HepG2 (cell line): ENCODE measurements at regions not wholly inside any gene's neighbourhood (a gene's known extent, or its start where the extent isn't known, plus 50 kb on each side); places are given as distances from the start of the nearest gene placed in this dataset.

Source experiments
- ATAC-seq: fragments of 200-7000 bp; cut with Tn5 transposase; 3 replicates; pipeline ENCODE4 v1.9.1; 2020; ENCODE audit warnings: mild to moderate bottlenecking, moderate library complexity
- BruUV-seq: library from RNA; stranded (reverse); fragments of 400-500 nt; replicated peaks from 2 replicates; lab custom pipeline; 2021; lab: Mats Ljungman, UMichigan
- CTCF ChIA-PET: fragments of 300-600 bp; formaldehyde crosslinking; extraction: SDS; loops from one replicate; lab custom pipeline; 2021; ENCODE audit warnings: low total read pairs, inconsistent platforms, low intra/inter-chr PET ratio; lab: Yijun Ruan, JAX
- POLR2A ChIA-PET: fragments of 350-600 bp; sonication (Branson Sonifier 250); formaldehyde crosslinking; loops from one replicate; lab custom pipeline; 2020; ENCODE audit warnings: antibody characterized with exemption, inconsistent platforms; lab: Yijun Ruan, JAX
- DNase-seq: peaks from one replicate; pipeline ENCODE4 v3.0.0-alpha.2; 2015; ENCODE audit warnings: low spot score
- FAIRE-seq: peaks from 3 replicates; lab custom pipeline; 2011; peaks lifted over from hg19 to GRCh38; lab: Jason Lieb, UNC
- H2AFZ ChIP-seq: one replicate; pipeline ENCODE4 v1.6.1; 2011; ENCODE audit warnings: low read length, inconsistent platforms
- H3K27ac ChIP-seq: fragments of 300-600 bp; 3 replicates; pipeline ENCODE4 v1.8.0; 2011; ENCODE audit warnings: mixed run types, mild to moderate bottlenecking, mixed read lengths, low read length, inconsistent platforms; ENCODE audit not compliant: insufficient read depth; ENCODE audit errors: extremely low read length
- H3K27me3 ChIP-seq, 2 experiments: fragments of 200-600 bp in 1 of 2; 2 replicates in 1 of 2; 3 replicates in 1 of 2; pipeline versions ENCODE4 v1.6.0 to v1.8.0; 2011; ENCODE audit warnings: low read length in 2 of 2, mild to moderate bottlenecking in 2 of 2, moderate library complexity in 2 of 2, inconsistent platforms in 1 of 2; ENCODE audit not compliant: insufficient read depth in 2 of 2, control insufficient read depth in 1 of 2
- H3K36me3 ChIP-seq, 2 experiments: fragments of 200-600 bp in 1 of 2; replicated peaks in 1 of 2; 2 replicates in 1 of 2; 3 replicates in 1 of 2; pipeline versions ENCODE4 v1.5.1 to v1.8.0; 2011; ENCODE audit warnings: low read length in 2 of 2, inconsistent platforms in 1 of 2; ENCODE audit not compliant: insufficient read depth in 2 of 2, control insufficient read depth in 1 of 2
- H3K4me1 ChIP-seq: 2 replicates; pipeline ENCODE4 v1.5.1; 2012; ENCODE audit warnings: low read length, inconsistent platforms; ENCODE audit not compliant: insufficient read depth
- H3K4me2 ChIP-seq: 2 replicates; pipeline ENCODE4 v1.6.0; 2011; ENCODE audit warnings: low read depth, low read length, inconsistent platforms
- H3K4me3 ChIP-seq, 3 experiments: fragments of 200-600 bp in 1 of 3; sonication (generic), shearing (Covaris generic) in 1 of 3; replicated peaks in 1 of 3; 2 replicates each; pipeline ENCODE4 v1.5.1; 2011 to 2016; ENCODE audit warnings: low read length in 3 of 3, inconsistent platforms in 2 of 3, low read depth in 2 of 3, mild to moderate bottlenecking in 2 of 3, control low read depth in 1 of 3, mixed read lengths in 1 of 3; ENCODE audit not compliant: insufficient read depth in 1 of 3
- H3K79me2 ChIP-seq: one replicate; pipeline ENCODE4 v1.6.1; 2011; ENCODE audit warnings: low read length, inconsistent platforms; ENCODE audit not compliant: insufficient read depth
- H3K9ac ChIP-seq: 2 replicates; pipeline ENCODE4 v1.6.0; 2011; ENCODE audit warnings: mild to moderate bottlenecking, low read depth, low read length, inconsistent platforms; ENCODE audit not compliant: insufficient read depth
- H3K9me3 ChIP-seq: 2 replicates; pipeline ENCODE4 v1.5.1; 2012; ENCODE audit warnings: mild to moderate bottlenecking, low read length
- H4K20me1 ChIP-seq: 2 replicates; pipeline ENCODE4 v1.6.0; 2011; ENCODE audit warnings: inconsistent platforms, mild to moderate bottlenecking, low read length, moderate library complexity; ENCODE audit not compliant: insufficient read depth
- KDM1A ChIP-seq: IDR thresholded peaks from 2 replicates; pipeline ENCODE4 v1.6.1; 2016; ENCODE audit warnings: missing compliant biosample characterization
- MAZ ChIP-seq, 2 experiments: sonication (generic) in 1 of 2; formaldehyde crosslinking in 1 of 2; IDR thresholded peaks; 2 replicates each; pipeline versions ENCODE4 v1.5.0 to v1.6.1; 2012 to 2020; ENCODE audit warnings: low read depth in 2 of 2, mild to moderate bottlenecking in 2 of 2, borderline replicate concordance in 1 of 2, improper control_type of control experiment in 1 of 2, low read length in 1 of 2, missing genetic modification reagents in 1 of 2, moderate library complexity in 1 of 2
- MZF1 ChIP-seq: sonication (generic); formaldehyde crosslinking; IDR thresholded peaks from 2 replicates; pipeline ENCODE4 v1.8.1; 2023; ENCODE audit warnings: mild to moderate bottlenecking, missing genetic modification reagents, borderline replicate concordance
- POLR2G ChIP-seq: fragments of 200-400 bp; formaldehyde crosslinking; IDR thresholded peaks from 2 replicates; pipeline ENCODE4 v1.6.1; 2018; ENCODE audit warnings: mild to moderate bottlenecking, low read depth, low read length, moderate library complexity
- SOX5 ChIP-seq: IDR thresholded peaks from 2 replicates; pipeline ENCODE4 v1.6.1; 2016; ENCODE audit warnings: borderline replicate concordance
- SOX6 ChIP-seq, 2 experiments: fragments of 450-650 bp in 1 of 2; sonication (generic) in 1 of 2; formaldehyde crosslinking in 1 of 2; IDR thresholded peaks; 2 replicates each; pipeline versions ENCODE4 v1.4.0 to v1.6.1; 2017 to 2020; ENCODE audit warnings: antibody characterized with exemption in 1 of 2, mild to moderate bottlenecking in 1 of 2, missing genetic modification reagents in 1 of 2
- ZNF382 ChIP-seq: sonication (generic); formaldehyde crosslinking; IDR thresholded peaks from 2 replicates; pipeline ENCODE4 v1.5.0; 2020; ENCODE audit warnings: missing genetic modification reagents, mild to moderate bottlenecking, borderline replicate concordance
- ZNF552 ChIP-seq: sonication (generic); formaldehyde crosslinking; IDR thresholded peaks from 2 replicates; pipeline ENCODE4 v1.9.0; 2022; ENCODE audit warnings: missing genetic modification reagents, mild to moderate bottlenecking, borderline replicate concordance
- ZNF720 ChIP-seq: sonication (generic); formaldehyde crosslinking; IDR thresholded peaks from 2 replicates; pipeline ENCODE4 v1.4.0; 2020; ENCODE audit warnings: missing genetic modification reagents
- ZNF75D ChIP-seq: sonication (generic); formaldehyde crosslinking; IDR thresholded peaks from 2 replicates; pipeline ENCODE4 v1.8.1; 2023; ENCODE audit warnings: missing genetic modification reagents, mild to moderate bottlenecking, borderline replicate concordance
- ZNF83 ChIP-seq: sonication (generic); formaldehyde crosslinking; IDR thresholded peaks from 2 replicates; pipeline ENCODE4 v1.4.0; 2020; ENCODE audit warnings: missing genetic modification reagents, mild to moderate bottlenecking, borderline replicate concordance
- WGBS: methylation state at CpG from one replicate; pipeline ENCODE4 v1.1.6; 2017; ENCODE audit warnings: low lambda C conversion rate; 5-methylcytosine and 5-hydroxymethylcytosine counted together
- in situ Hi-C: cut with HindIII; loops from 2 replicates; pipeline ENCODE4 v1.10.0; 2017; ENCODE audit warnings: low pct_unique_long_range_greater_than_20kb; ENCODE audit not compliant: extremely low pct_ligation_motif_present
- intact Hi-C: fragments of 100-400 bp; cut with micrococcal nuclease; formaldehyde crosslinking; loops from one replicate; pipeline ENCODE4 v1.10.0; 2022; ENCODE audit not compliant: unreplicated experiment
- TF ChIP-seq, protein P1 (sequence below): sonication (generic); formaldehyde crosslinking; IDR thresholded peaks from 2 replicates; pipeline ENCODE4 v1.4.0; 2020; ENCODE audit warnings: missing genetic modification reagents
- TF ChIP-seq, protein P2 (sequence below), 2 experiments: sonication (generic) in 1 of 2; formaldehyde crosslinking in 1 of 2; IDR thresholded peaks; 2 replicates each; pipeline versions ENCODE4 v1.6.1 to v1.9.0; 2014 to 2022; ENCODE audit warnings: antibody characterized with exemption in 1 of 2, borderline replicate concordance in 1 of 2, inconsistent platforms in 1 of 2, low read depth in 1 of 2, missing genetic modification reagents in 1 of 2

DNA sequence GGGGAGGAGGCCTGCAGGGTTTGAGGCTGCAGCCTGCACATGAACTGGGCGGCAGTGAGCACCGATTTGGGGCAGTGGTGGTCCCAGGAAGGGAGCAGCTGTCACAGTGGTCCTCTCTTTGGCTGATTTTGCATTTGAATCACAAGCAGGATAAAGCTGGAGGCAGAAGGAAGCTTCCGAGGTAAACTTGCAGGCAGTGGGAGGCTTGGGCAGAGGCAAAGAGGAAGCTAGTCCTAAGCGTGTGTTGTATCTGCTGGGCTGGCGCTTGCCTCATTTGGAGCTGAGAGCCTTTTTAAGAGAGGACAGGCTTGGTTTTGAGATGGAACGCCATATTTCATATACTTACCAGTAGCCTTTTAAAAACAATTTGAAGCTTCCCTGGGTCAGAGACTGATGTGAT lies 177.2 kb upstream of the PODXL start:
- no peak overlapping the region for H3K4me3 ChIP-seq
- H3K79me2 ChIP-seq: no peaks in the 10 kb centered on the region
- H2AFZ ChIP-seq: no peak overlapping the region
- BruUV-seq: no TSS peak
- H4K20me1 ChIP-seq: no peaks in the 10 kb centered on the region
- H3K27me3 ChIP-seq: peaks cover 2 to 23% of the 10 kb centered on the region in 2 experiments; a peak in 3 of 5 replicates
- ATAC-seq: no peak
- in situ Hi-C loops: no loop called here
- WGBS: 15% methylated on average over 6 of the region's 6 CpGs
- no peak overlapping the region for H3K9ac ChIP-seq
- no peak overlapping the region for H3K27ac ChIP-seq
- no peaks in the 10 kb centered on the region for H3K4me1 ChIP-seq
- POLR2A ChIA-PET: no interaction called here
- no peaks in the 10 kb centered on the region for H3K36me3 ChIP-seq
- no peak overlapping the region for H3K4me2 ChIP-seq
- CTCF ChIA-PET: no interaction called here
- intact Hi-C loops: no loop called here
- DNase-seq: no peak
- no peaks in the 10 kb centered on the region for H3K9me3 ChIP-seq
- no peak for FAIRE-seq
- TF ChIP-seq ZNF75D (CRISPR knock-in tag) (no peak), ZNF382 (CRISPR knock-in tag) (no peak), POLR2G (no peak), MZF1 (CRISPR knock-in tag) (no peak), ZNF720 (CRISPR knock-in tag) (no peak), SOX5 (CRISPR knock-in tag) (no peak), ZNF83 (CRISPR knock-in tag) (no peak), MAZ (IDR thresholded peaks at IDR 0.05; ENCODE audit: borderline replicate concordance, low read depth, low read length) (no peak), MAZ (CRISPR knock-in tag; IDR thresholded peaks at IDR 0.05; ENCODE audit: low read depth) (no peak), SOX6 (IDR thresholded peaks at IDR 0.05) (no peak), SOX6 (CRISPR knock-in tag; IDR thresholded peaks at IDR 0.05) (no peak), KDM1A (no peak), ZNF552 (no peak)
- TF ChIP-seq, protein P1, sequence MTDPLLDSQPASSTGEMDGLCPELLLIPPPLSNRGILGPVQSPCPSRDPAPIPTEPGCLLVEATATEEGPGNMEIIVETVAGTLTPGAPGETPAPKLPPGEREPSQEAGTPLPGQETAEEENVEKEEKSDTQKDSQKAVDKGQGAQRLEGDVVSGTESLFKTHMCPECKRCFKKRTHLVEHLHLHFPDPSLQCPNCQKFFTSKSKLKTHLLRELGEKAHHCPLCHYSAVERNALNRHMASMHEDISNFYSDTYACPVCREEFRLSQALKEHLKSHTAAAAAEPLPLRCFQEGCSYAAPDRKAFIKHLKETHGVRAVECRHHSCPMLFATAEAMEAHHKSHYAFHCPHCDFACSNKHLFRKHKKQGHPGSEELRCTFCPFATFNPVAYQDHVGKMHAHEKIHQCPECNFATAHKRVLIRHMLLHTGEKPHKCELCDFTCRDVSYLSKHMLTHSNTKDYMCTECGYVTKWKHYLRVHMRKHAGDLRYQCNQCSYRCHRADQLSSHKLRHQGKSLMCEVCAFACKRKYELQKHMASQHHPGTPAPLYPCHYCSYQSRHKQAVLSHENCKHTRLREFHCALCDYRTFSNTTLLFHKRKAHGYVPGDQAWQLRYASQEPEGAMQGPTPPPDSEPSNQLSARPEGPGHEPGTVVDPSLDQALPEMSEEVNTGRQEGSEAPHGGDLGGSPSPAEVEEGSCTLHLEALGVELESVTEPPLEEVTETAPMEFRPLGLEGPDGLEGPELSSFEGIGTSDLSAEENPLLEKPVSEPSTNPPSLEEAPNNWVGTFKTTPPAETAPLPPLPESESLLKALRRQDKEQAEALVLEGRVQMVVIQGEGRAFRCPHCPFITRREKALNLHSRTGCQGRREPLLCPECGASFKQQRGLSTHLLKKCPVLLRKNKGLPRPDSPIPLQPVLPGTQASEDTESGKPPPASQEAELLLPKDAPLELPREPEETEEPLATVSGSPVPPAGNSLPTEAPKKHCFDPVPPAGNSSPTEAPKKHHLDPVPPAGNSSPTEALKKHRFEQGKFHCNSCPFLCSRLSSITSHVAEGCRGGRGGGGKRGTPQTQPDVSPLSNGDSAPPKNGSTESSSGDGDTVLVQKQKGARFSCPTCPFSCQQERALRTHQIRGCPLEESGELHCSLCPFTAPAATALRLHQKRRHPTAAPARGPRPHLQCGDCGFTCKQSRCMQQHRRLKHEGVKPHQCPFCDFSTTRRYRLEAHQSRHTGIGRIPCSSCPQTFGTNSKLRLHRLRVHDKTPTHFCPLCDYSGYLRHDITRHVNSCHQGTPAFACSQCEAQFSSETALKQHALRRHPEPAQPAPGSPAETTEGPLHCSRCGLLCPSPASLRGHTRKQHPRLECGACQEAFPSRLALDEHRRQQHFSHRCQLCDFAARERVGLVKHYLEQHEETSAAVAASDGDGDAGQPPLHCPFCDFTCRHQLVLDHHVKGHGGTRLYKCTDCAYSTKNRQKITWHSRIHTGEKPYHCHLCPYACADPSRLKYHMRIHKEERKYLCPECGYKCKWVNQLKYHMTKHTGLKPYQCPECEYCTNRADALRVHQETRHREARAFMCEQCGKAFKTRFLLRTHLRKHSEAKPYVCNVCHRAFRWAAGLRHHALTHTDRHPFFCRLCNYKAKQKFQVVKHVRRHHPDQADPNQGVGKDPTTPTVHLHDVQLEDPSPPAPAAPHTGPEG: no peak
- TF ChIP-seq, protein P2, sequence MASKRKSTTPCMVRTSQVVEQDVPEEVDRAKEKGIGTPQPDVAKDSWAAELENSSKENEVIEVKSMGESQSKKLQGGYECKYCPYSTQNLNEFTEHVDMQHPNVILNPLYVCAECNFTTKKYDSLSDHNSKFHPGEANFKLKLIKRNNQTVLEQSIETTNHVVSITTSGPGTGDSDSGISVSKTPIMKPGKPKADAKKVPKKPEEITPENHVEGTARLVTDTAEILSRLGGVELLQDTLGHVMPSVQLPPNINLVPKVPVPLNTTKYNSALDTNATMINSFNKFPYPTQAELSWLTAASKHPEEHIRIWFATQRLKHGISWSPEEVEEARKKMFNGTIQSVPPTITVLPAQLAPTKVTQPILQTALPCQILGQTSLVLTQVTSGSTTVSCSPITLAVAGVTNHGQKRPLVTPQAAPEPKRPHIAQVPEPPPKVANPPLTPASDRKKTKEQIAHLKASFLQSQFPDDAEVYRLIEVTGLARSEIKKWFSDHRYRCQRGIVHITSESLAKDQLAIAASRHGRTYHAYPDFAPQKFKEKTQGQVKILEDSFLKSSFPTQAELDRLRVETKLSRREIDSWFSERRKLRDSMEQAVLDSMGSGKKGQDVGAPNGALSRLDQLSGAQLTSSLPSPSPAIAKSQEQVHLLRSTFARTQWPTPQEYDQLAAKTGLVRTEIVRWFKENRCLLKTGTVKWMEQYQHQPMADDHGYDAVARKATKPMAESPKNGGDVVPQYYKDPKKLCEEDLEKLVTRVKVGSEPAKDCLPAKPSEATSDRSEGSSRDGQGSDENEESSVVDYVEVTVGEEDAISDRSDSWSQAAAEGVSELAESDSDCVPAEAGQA (IDR thresholded peaks at IDR 0.05; ENCODE audit: low read depth): no peak
- TF ChIP-seq, protein P2 (CRISPR knock-in tag; IDR thresholded peaks at IDR 0.05; ENCODE audit: borderline replicate concordance): no peak
